Cardiac fibroblast (primary cell): ENCODE measurements at regions not wholly inside any gene's neighbourhood (a gene's known extent, or its start where the extent isn't known, plus 50 kb on each side); places are given as distances from the start of the nearest gene placed in this dataset.

ENCODE experiments used
- DNase-seq, 2 donors: peaks; one replicate each; pipeline versions ENCODE4 v3.0.0 to v3.0.0-alpha.2; 2010; ENCODE audit warnings: low read depth in 2 of 2
- H3K4me3 ChIP-seq, 2 donors: replicated peaks in 1 of 2; 1 replicate in 1 of 2; 2 replicates in 1 of 2; pipeline ENCODE4 v1.5.1; 2011; ENCODE audit warnings: low read depth in 2 of 2, low read length in 2 of 2, mild to moderate bottlenecking in 2 of 2, moderate library complexity in 1 of 2
- CTCF ChIP-seq: IDR thresholded peaks from one replicate; pipeline ENCODE4 v1.5.1; 2011; ENCODE audit warnings: low read depth, mild to moderate bottlenecking, low read length, inconsistent platforms

GRCh38 chr5:125422342-125422741 is 675.9 kb upstream of the ZNF608 start:
- TF ChIP-seq CTCF, result no peak
- no peak for DNase-seq
- no peak overlapping the region for H3K4me3 ChIP-seq

GRCh38 chr5:125424402-125425141 is 678.1 kb upstream of the ZNF608 start:
- H3K4me3 ChIP-seq, result no peak overlapping the region
- no peak for TF ChIP-seq CTCF
- no peak for DNase-seq

GRCh38 chr5:125429498-125429897 is 683.1 kb upstream of the ZNF608 start:
- TF ChIP-seq CTCF, result no peak
- DNase-seq, result no peak
- no peak overlapping the region for H3K4me3 ChIP-seq

- no peak for DNase-seq
- no peak for TF ChIP-seq CTCF
- H3K4me3 ChIP-seq, result no peak overlapping the region
These were observed 687.0 kb upstream of the ZNF608 start for GRCh38 chr5:125433457-125433856.

- DNase-seq, result no peak
- TF ChIP-seq CTCF, result no peak
- H3K4me3 ChIP-seq, result no peak overlapping the region
These were observed 692.8 kb upstream of the ZNF608 start for GRCh38 chr5:125439243-125439642.

- TF ChIP-seq CTCF, result no peak
These were observed 694.5 kb upstream of the ZNF608 start for GRCh38 chr5:125440905-125441304.

GRCh38 chr5:125446986-125447385 is 700.5 kb upstream of the ZNF608 start:
- DNase-seq, result peak; percentile 80 to 86

More at GRCh38 chr5:125440905-125441304, 694.5 kb upstream of the ZNF608 start:
- DNase-seq, result no peak
- no peak overlapping the region for H3K4me3 ChIP-seq

More at GRCh38 chr5:125446986-125447385, 700.5 kb upstream of the ZNF608 start:
- H3K4me3 ChIP-seq, result no peak overlapping the region
- TF ChIP-seq CTCF, result no peak
